MM.1S (cell line): ENCODE measurements at regions not wholly inside any gene's neighbourhood (a gene's known extent, or its start where the extent isn't known, plus 50 kb on each side); places are given as distances from the start of the nearest gene placed in this dataset.
A peak's percentile ranks its signal among the peaks of the same experiment; 100 is the strongest.

Source experiments
- DNase-seq: peaks from one replicate; pipeline ENCODE4 v3.0.0-alpha.2; 2015
- H2AFZ ChIP-seq: fragments of 300-600 bp; sonication (generic); 2 replicates; pipeline ENCODE4 v1.6.0; 2016; ENCODE audit warnings: antibody characterized with exemption, low read length
- H3F3A ChIP-seq: fragments of 300-600 bp; sonication (generic); 2 replicates; pipeline ENCODE4 v1.6.1; 2016; ENCODE audit warnings: mild to moderate bottlenecking, antibody characterized with exemption, low read length, moderate library complexity, mixed read lengths; ENCODE audit not compliant: insufficient read depth
- H3K27ac ChIP-seq: fragments of 300-600 bp; sonication (generic); 2 replicates; pipeline ENCODE4 v1.5.1; 2016; ENCODE audit warnings: mild to moderate bottlenecking, low read length
- H3K27me3 ChIP-seq: fragments of 300-600 bp; sonication (generic); replicated peaks from 2 replicates; pipeline ENCODE4 v1.6.0; 2016; ENCODE audit warnings: low read length; ENCODE audit not compliant: insufficient read depth
- H3K36me3 ChIP-seq: fragments of 300-600 bp; sonication (generic); replicated peaks from 2 replicates; pipeline ENCODE4 v1.6.1; 2016; ENCODE audit warnings: mild to moderate bottlenecking, low read length, mixed read lengths; ENCODE audit not compliant: insufficient read depth
- H3K4me1 ChIP-seq: fragments of 300-600 bp; sonication (generic); 2 replicates; pipeline ENCODE4 v1.6.1; 2016; ENCODE audit warnings: low read length, mixed read lengths
- H3K4me2 ChIP-seq: fragments of 300-600 bp; sonication (generic); 2 replicates; pipeline ENCODE4 v1.6.0; 2016; ENCODE audit warnings: low read depth, low read length
- H3K4me3 ChIP-seq: fragments of 300-600 bp; sonication (generic); 2 replicates; pipeline ENCODE4 v1.5.1; 2016; ENCODE audit warnings: low read length, mixed read lengths
- H3K79me2 ChIP-seq: fragments of 300-600 bp; sonication (generic); 2 replicates; pipeline ENCODE4 v1.6.1; 2016; ENCODE audit warnings: mixed run types, low read length, mixed read lengths
- H3K9ac ChIP-seq: fragments of 300-600 bp; sonication (generic); 2 replicates; pipeline ENCODE4 v1.6.1; 2016; ENCODE audit warnings: low read length, mixed read lengths
- H3K9me2 ChIP-seq: fragments of 300-600 bp; sonication (generic); replicated peaks from 2 replicates; pipeline ENCODE4 v1.6.1; 2016; ENCODE audit warnings: mild to moderate bottlenecking, low read length, mixed read lengths; ENCODE audit not compliant: insufficient read depth
- H3K9me3 ChIP-seq: fragments of 300-600 bp; sonication (generic); replicated peaks from 2 replicates; pipeline ENCODE4 v1.6.1; 2016; ENCODE audit warnings: mild to moderate bottlenecking, low read length, mixed read lengths; ENCODE audit not compliant: insufficient read depth
- H4K20me1 ChIP-seq: fragments of 300-600 bp; sonication (generic); 2 replicates; pipeline ENCODE4 v1.6.1; 2016; ENCODE audit warnings: mild to moderate bottlenecking, low read length, moderate library complexity, mixed read lengths; ENCODE audit not compliant: insufficient read depth
- EZH2 ChIP-seq: fragments of 300-600 bp; sonication (generic); optimal IDR thresholded peaks from 2 replicates; pipeline ENCODE3; 2017; ENCODE audit warnings: low read depth, mild to moderate bottlenecking, antibody characterized with exemption, low read length, mixed read lengths
- EZH2phosphoT487 ChIP-seq: fragments of 300-600 bp; sonication (generic); IDR thresholded peaks from 2 replicates; pipeline ENCODE4 v1.6.1; 2018; ENCODE audit warnings: antibody characterized with exemption, low read length
- TF ChIP-seq, protein P1 (sequence below): fragments of 300-600 bp; sonication (generic); IDR thresholded peaks from 2 replicates; pipeline ENCODE4 v1.5.1; 2016; ENCODE audit warnings: antibody characterized with exemption, low read length, mixed read lengths

DNA sequence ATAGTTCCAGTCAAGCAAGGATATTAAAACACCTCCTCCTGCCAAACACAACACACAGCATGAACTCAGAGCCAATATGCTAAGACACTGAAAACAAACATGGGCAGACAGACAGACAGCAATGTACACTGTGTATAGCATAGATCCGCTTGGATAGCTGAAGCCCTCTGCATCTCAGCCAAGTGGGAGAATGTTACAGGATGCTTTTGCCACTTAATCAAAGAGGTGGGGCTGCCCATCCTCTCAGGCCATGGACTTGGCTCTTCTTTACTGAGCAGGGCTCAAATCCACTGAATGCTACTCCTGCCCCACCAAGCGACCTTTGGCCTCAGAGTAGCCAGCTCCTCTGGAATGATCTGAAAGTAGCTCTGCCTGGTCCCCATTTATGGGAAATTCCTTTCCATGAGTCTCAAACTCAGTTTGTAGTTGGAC is 64.7 kb upstream of the NGF start:
- Histone ChIP-seq H3K27me3 (no peaks in the 10 kb centered on the region), H2AFZ (no peak overlapping the region), H3K4me3 (no peak overlapping the region), H3K4me2 (no peak overlapping the region), H4K20me1 (no peaks in the 10 kb centered on the region), H3F3A (no peaks in the 10 kb centered on the region), H3K9ac (no peak overlapping the region), H3K27ac (no peak overlapping the region), H3K9me2 (no peaks in the 10 kb centered on the region), H3K4me1 (no peaks in the 10 kb centered on the region), H3K79me2 (no peaks in the 10 kb centered on the region), H3K9me3 (no peaks in the 10 kb centered on the region), H3K36me3 (no peaks in the 10 kb centered on the region)
- DNase-seq, result no peak
- TF ChIP-seq, protein P1, sequence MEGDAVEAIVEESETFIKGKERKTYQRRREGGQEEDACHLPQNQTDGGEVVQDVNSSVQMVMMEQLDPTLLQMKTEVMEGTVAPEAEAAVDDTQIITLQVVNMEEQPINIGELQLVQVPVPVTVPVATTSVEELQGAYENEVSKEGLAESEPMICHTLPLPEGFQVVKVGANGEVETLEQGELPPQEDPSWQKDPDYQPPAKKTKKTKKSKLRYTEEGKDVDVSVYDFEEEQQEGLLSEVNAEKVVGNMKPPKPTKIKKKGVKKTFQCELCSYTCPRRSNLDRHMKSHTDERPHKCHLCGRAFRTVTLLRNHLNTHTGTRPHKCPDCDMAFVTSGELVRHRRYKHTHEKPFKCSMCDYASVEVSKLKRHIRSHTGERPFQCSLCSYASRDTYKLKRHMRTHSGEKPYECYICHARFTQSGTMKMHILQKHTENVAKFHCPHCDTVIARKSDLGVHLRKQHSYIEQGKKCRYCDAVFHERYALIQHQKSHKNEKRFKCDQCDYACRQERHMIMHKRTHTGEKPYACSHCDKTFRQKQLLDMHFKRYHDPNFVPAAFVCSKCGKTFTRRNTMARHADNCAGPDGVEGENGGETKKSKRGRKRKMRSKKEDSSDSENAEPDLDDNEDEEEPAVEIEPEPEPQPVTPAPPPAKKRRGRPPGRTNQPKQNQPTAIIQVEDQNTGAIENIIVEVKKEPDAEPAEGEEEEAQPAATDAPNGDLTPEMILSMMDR, result no peak
- TF ChIP-seq EZH2phosphoT487, result no peak
- no peak for TF ChIP-seq EZH2

DNA sequence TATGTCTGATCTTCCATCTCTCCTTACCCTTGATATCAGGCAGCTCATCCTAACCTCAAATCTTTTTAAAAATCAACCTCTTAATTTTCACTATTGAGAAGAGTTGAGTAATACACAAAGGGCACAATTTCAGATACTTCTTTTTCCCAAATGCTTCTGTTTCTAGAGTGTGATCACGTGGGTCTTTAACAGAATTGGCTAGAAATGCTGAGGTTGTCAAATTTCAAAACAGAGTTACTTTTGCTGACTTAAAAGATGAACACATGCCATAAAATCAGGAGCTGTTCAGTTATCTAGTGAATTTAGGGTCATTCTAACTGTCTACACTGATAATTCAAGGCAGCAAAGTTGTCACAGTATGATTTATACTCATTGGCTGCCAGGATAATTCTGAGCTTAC is 63.6 kb upstream of the NGF start:
- TF ChIP-seq EZH2phosphoT487 (no peak), EZH2 (no peak)
- TF ChIP-seq, protein P1, result no peak
- H3K9ac ChIP-seq, result no peak overlapping the region
- H3K27me3 ChIP-seq, result no peaks in the 10 kb centered on the region
- H3K36me3 ChIP-seq, result no peaks in the 10 kb centered on the region
- no peaks in the 10 kb centered on the region for H3K9me2 ChIP-seq
- no peaks in the 10 kb centered on the region for H3K79me2 ChIP-seq
- H3K9me3 ChIP-seq, result no peaks in the 10 kb centered on the region
- no peaks in the 10 kb centered on the region for H3F3A ChIP-seq
- H3K4me2 ChIP-seq, result no peak overlapping the region
- H4K20me1 ChIP-seq, result no peaks in the 10 kb centered on the region
- H2AFZ ChIP-seq, result no peak overlapping the region
- H3K4me1 ChIP-seq, result no peaks in the 10 kb centered on the region
- no peak overlapping the region for H3K27ac ChIP-seq
- DNase-seq, result peak; percentile 6
- no peak overlapping the region for H3K4me3 ChIP-seq

- no peaks in the 10 kb centered on the region for H3K36me3 ChIP-seq
- no peaks in the 10 kb centered on the region for H3K79me2 ChIP-seq
- no peak for DNase-seq
- TF ChIP-seq, protein P1, result no peak
- no peak for TF ChIP-seq EZH2phosphoT487
- TF ChIP-seq EZH2, result no peak
- no peaks in the 10 kb centered on the region for H4K20me1 ChIP-seq
- H3K27me3 ChIP-seq, result no peaks in the 10 kb centered on the region
- no peaks in the 10 kb centered on the region for H3K4me1 ChIP-seq
- no peak overlapping the region for H3K4me3 ChIP-seq
- H2AFZ ChIP-seq, result no peak overlapping the region
- H3K9me3 ChIP-seq, result no peaks in the 10 kb centered on the region
- H3K27ac ChIP-seq, result no peak overlapping the region
- H3K9ac ChIP-seq, result no peak overlapping the region
- H3K9me2 ChIP-seq, result no peaks in the 10 kb centered on the region
- no peak overlapping the region for H3K4me2 ChIP-seq
- H3F3A ChIP-seq, result no peaks in the 10 kb centered on the region
Observed at GRCh38 chr1:115400891-115401290, 62.8 kb upstream of the NGF start.
